ENCODE measurements at regions not wholly inside any gene's neighbourhood (a gene's known extent, or its start where the extent isn't known, plus 50 kb on each side); places are given as distances from the start of the nearest gene placed in this dataset.

DNA sequence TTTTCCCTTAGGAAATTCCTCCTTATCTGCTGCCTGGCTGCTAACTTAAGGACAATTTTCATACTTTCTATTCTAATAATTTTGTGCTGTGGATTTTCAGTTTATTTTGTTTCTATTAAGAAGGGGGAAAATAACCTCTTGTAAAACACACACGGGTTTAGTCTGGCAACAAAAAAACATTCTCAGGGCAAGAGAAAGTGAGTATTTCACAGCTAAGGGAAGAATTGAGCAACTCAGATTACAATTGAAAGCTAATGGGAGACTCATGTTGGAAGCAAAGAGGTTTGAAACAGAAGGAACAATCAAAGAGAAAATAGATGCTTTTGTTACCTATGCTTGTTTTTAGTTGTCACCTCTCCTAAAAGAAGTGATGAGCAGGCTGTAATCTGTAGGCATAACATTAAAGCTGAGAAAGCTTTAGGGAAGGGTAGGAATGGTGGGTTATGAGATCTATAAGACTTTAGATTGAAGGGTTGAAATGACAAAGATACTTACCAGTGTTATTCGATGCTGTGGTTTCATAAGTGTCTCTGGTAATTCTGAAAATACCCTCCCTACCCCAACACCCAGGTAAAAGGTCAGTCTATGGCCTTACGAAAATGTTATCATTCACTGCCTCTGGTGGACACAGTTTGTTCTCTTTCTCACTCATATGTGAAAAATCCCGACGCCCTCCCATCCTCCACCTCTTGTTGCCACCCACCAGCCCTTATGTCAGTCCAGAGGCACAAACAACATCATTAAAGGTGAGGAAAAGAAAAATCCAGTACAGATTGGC lies 510.9 kb downstream of the TXNL1 start:
- no peak for DNase-seq (ENCODE audit: low read depth in 2 of 2)

GRCh38 chr18:56124186-56124585 lies 514.2 kb downstream of the TXNL1 start:
- no peak for DNase-seq (ENCODE audit: low read depth in 2 of 2)

DNA sequence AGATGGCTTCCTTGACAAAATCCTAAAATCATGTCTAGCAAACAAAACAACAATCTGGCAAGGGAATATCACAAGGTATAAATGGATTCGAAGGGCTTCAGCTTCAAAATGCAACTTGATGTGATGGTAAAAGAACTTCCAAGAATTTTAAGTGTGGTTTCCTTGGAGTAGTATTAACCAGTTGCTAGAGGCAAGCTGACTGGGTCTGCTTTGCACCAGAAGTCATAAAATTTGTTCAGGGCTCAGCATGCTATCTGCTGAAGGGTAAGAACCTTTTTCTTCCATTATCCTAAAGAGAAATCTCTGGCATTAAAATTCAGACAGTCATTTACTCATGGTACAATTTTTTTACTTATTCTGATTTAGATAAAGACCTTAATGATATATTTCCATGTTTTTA lies 516.7 kb downstream of the TXNL1 start:
- no peak for DNase-seq (ENCODE audit: low read depth in 2 of 2)

GRCh38 chr18:56120782-56121181 lies 517.6 kb downstream of the TXNL1 start:
- DNase-seq (ENCODE audit: low read depth in 2 of 2) = no peak

GRCh38 chr18:56119681-56120080 lies 518.7 kb downstream of the TXNL1 start:
- no peak for DNase-seq (ENCODE audit: low read depth in 2 of 2)

GRCh38 chr18:56118422-56118821 lies 520.0 kb downstream of the TXNL1 start:
- no peak for DNase-seq (ENCODE audit: low read depth in 2 of 2)

- DNase-seq (ENCODE audit: low read depth in 2 of 2) = no peak
These were observed 523.0 kb downstream of the TXNL1 start for GRCh38 chr18:56115071-56116015.

GRCh38 chr18:56112984-56113383 lies 525.0 kb upstream of the TCF4 start:
- no peak for DNase-seq (ENCODE audit: low read depth in 2 of 2)

DNA sequence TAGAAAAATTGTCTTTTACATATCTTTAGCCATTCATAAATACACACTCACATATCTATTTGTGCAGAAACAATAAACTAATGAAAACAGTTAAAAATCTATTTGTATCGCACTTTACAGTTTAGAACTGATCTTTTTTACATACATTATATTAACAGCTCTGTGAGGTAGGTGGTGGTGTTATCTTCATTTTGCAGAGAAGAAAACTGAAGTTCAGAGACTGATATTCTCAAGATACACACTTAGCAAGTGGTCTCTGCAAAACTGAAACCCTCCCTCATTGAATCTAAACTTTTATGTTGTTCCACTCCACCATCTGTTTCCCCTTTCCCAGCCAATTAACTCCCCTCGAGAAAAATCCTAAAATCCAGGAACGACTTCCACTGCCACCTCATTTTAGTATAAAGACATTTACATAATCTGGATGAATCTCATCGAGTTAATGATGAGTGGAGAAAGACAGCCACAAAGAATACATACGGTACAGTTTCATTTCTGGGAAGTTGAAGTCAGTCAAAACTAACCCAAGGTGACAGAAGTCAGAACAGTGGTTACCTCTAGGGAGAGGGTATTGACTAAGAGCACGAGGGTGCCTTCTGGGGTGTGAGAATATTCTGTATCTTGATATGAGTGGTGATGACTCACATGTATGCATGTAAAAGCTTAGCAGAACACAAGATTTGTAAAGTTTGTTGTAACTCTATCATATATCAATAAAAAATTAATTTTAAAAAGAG lies 524.2 kb upstream of the TCF4 start:
- peak; percentile 2 to 10 for DNase-seq (ENCODE audit: low read depth in 2 of 2)

GRCh38 chr18:56109757-56110156 lies 521.8 kb upstream of the TCF4 start:
- no peak for DNase-seq (ENCODE audit: low read depth in 2 of 2)

DNA sequence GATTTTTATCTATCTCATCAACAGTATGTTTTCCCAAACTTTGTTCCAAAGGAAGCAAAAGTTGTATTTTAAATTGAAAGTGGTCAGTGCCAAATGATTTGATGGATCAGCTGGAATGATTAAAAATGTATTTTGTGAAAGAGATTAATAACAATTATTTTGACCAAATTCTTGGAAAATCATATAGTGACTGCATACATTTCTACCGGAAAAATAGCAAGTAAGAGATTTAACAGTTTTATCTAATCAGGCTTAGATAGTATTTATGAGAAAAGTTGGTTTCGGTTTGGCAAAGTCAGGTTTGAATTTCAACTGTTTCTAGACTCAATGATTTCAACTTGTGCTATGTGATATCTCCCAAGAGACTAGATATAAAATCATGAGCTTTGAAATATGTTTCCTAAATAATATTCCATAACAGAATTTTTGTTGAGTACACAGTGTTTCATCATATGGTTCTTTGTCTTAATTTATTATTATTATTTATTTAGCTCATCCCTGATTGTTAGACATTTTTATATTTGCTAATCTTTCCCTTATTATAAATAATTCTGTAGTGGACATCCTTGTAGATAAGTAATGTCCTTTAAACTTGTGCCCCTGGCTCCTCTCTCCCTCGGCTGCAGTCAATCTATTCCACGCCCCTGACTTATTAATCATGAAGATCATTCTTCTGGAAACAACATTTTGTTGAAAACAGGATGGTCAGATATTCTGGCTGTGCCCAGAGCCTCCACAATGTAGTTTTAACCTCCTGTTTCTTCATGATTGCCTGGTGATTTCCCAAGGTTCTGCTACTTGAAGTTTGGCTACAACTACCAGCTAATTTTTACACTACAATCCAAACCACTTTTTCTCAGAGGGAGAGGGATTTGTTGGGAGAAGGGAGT lies 520.7 kb upstream of the TCF4 start:
- DNase-seq (ENCODE audit: low read depth in 2 of 2) = no peak

GRCh38 chr18:56107821-56108477 lies 520.0 kb upstream of the TCF4 start:
- no peak for DNase-seq (ENCODE audit: low read depth in 2 of 2)

GRCh38 chr18:56100090-56100722 lies 512.2 kb upstream of the TCF4 start:
- DNase-seq (ENCODE audit: low read depth in 2 of 2) = no peak

- no peak for DNase-seq (ENCODE audit: low read depth in 2 of 2)
These were observed 509.6 kb upstream of the TCF4 start for GRCh38 chr18:56097621-56098020.

DNA sequence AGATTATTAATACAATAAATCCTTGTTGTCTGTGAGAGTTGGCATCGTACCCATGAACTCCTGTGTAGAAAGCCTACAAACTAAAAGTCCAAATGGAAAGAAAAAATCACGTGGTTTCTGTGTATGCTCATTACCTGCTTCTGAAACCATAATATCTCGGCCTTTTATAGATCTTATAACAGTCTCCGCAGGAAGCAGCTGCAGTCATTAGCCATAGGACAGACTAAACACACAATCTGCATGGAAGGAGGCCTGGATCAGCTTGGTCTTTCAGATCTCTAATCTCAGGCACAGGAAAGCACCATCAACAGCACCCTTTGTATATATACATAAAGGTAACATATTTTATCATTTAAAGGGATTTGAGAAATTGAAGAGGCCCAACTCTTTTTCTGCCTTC lies 508.9 kb upstream of the TCF4 start:
- no peak for DNase-seq (ENCODE audit: low read depth in 2 of 2)

- no peak for DNase-seq (ENCODE audit: low read depth in 2 of 2)
These were observed 501.7 kb upstream of the TCF4 start for GRCh38 chr18:56089612-56090258.

GRCh38 chr18:56086786-56087185 lies 498.8 kb upstream of the TCF4 start:
- DNase-seq (ENCODE audit: low read depth in 2 of 2) = no peak

DNA sequence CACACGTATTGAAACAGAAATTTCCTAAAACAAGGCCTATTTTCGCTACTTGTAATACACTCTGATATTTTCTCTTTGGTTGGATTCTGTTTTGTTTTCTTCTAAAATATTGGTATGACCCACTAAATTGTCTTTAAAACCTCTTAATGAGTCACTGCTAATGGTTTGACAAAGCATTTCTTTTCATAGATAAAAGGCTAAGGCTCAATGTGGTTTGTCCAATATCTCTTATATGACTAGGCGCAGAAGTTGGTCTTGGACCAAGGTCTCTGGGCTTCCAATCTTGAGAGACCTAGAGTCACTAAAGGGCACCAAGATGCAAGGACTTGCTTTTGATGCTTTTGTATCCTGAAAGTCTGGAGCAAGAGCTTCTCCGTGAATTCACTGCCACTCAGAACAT lies 498.2 kb upstream of the TCF4 start:
- no peak for DNase-seq (ENCODE audit: low read depth in 2 of 2)

DNA sequence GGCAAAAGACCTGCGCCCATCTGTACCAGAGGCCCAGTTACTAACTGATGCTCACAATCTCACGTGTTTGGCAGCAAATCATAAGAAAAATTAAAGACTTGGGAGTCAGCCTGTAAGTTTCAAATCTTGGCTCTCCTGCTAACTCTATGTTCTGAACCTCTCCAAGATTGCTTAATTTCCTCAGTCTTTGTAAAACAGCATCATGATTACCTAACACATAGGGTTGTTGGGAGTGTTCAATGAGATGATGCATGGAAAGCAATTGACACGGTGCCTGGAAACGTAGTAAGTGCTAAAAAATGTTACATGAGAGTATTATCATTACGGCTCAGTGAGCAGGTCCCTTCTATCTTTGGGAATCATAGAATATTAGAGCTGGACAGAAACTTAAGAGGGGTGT lies 497.6 kb upstream of the TCF4 start:
- DNase-seq (ENCODE audit: low read depth in 2 of 2) = no peak

All from stimulated activated CD8-positive, alpha-beta memory T cell treated with anti-CD3 and anti-CD28 coated beads, Interleukin-15, amount 100 ng/mL, for 48 hours (primary cell).